Activated T-helper 2 cell treated with anti-CD3 and anti-CD28 coated beads, Interferon-gamma antibody, Interleukin-2, Interleukin-4, amounts not matched to agents 10 μg/mL and 5 μg/mL and 100 μg/mL, durations not matched to agents 14 hours and 24 hours and 36 hours (primary cell): ENCODE measurements at regions not wholly inside any gene's neighbourhood (a gene's known extent, or its start where the extent isn't known, plus 50 kb on each side); places are given as distances from the start of the nearest gene placed in this dataset.

Experiments used
- DNase-seq: peaks from one replicate; pipeline ENCODE4 v3.0.0; 2021; ENCODE audit warnings: low spot score
- H3K27ac Mint-ChIP-seq: one replicate; pipeline ENCODE4 v1.8.0; 2021; ENCODE audit warnings: mixed read lengths
- H3K27me3 Mint-ChIP-seq: one replicate; pipeline ENCODE4 v1.8.0; 2021; ENCODE audit warnings: low read depth, mixed read lengths
- H3K36me3 Mint-ChIP-seq: one replicate; pipeline ENCODE4 v1.8.0; 2021; ENCODE audit warnings: low read depth, mixed read lengths
- H3K4me1 Mint-ChIP-seq: one replicate; pipeline ENCODE4 v1.8.0; 2021; ENCODE audit warnings: low read depth, mixed read lengths
- H3K4me3 Mint-ChIP-seq: one replicate; pipeline ENCODE4 v1.8.0; 2021; ENCODE audit warnings: low read depth, mild to moderate bottlenecking, moderate library complexity, mixed read lengths
- H3K9me3 Mint-ChIP-seq: one replicate; pipeline ENCODE4 v1.8.0; 2021; ENCODE audit warnings: mixed read lengths
- intact Hi-C: fragments of 100-400 bp; cut with micrococcal nuclease; formaldehyde crosslinking; loops from one replicate; pipeline ENCODE4 v1.15.1; 2023

- Mint-ChIP-seq H3K4me3 (no peak overlapping the region), H3K4me1 (no peaks in the 10 kb centered on the region), H3K27me3 (peaks cover 14% of the 10 kb centered on the region), H3K27ac (no peak overlapping the region), H3K9me3 (no peaks in the 10 kb centered on the region), H3K36me3 (no peaks in the 10 kb centered on the region)
- intact Hi-C loops = no loop called here
- no peak for DNase-seq
Measured at GRCh38 chr10:113456741-113457140, 96.1 kb upstream of the HABP2 start.

- Mint-ChIP-seq H3K4me3 (no peak overlapping the region), H3K4me1 (no peaks in the 10 kb centered on the region), H3K27ac (no peak overlapping the region), H3K27me3 (peaks cover 14% of the 10 kb centered on the region), H3K36me3 (no peaks in the 10 kb centered on the region), H3K9me3 (no peaks in the 10 kb centered on the region)
- DNase-seq = no peak
- intact Hi-C loops = no loop called here
Measured at GRCh38 chr10:113457408-113457807, 95.4 kb upstream of the HABP2 start.

- no peak for DNase-seq
- Mint-ChIP-seq H3K4me3 (no peak overlapping the region), H3K27ac (no peak overlapping the region), H3K27me3 (peaks cover 16% of the 10 kb centered on the region), H3K9me3 (no peaks in the 10 kb centered on the region), H3K4me1 (no peaks in the 10 kb centered on the region), H3K36me3 (no peaks in the 10 kb centered on the region)
- intact Hi-C loops = no loop called here
Measured at GRCh38 chr10:113458451-113458850, 94.4 kb upstream of the HABP2 start.

- no peaks in the 10 kb centered on the region for H3K9me3 Mint-ChIP-seq
- no peaks in the 10 kb centered on the region for H3K4me1 Mint-ChIP-seq
- H3K27me3 Mint-ChIP-seq = peaks cover 18% of the 10 kb centered on the region
- intact Hi-C loops = no loop called here
- H3K27ac Mint-ChIP-seq = no peak overlapping the region
- no peaks in the 10 kb centered on the region for H3K36me3 Mint-ChIP-seq
- no peak for DNase-seq
- no peak overlapping the region for H3K4me3 Mint-ChIP-seq
Measured at GRCh38 chr10:113458944-113459343, 93.9 kb upstream of the HABP2 start.

GRCh38 chr10:113459626-113460280 is 93.1 kb upstream of the HABP2 start:
- intact Hi-C loops = no loop called here
- Mint-ChIP-seq H3K27me3 (peaks cover 24% of the 10 kb centered on the region), H3K9me3 (no peaks in the 10 kb centered on the region), H3K36me3 (no peaks in the 10 kb centered on the region), H3K27ac (no peak overlapping the region), H3K4me1 (no peaks in the 10 kb centered on the region), H3K4me3 (no peak overlapping the region)
- no peak for DNase-seq

- Mint-ChIP-seq H3K27me3 (peaks cover 24% of the 10 kb centered on the region), H3K4me1 (no peaks in the 10 kb centered on the region), H3K4me3 (no peak overlapping the region), H3K27ac (no peak overlapping the region), H3K36me3 (no peaks in the 10 kb centered on the region), H3K9me3 (no peaks in the 10 kb centered on the region)
- DNase-seq = no peak
- intact Hi-C loops = no loop called here
Measured at GRCh38 chr10:113463083-113463482, 89.8 kb upstream of the HABP2 start.

- Mint-ChIP-seq H3K27me3 (peaks cover 24% of the 10 kb centered on the region), H3K9me3 (no peaks in the 10 kb centered on the region), H3K27ac (no peak overlapping the region), H3K4me3 (no peak overlapping the region), H3K4me1 (no peaks in the 10 kb centered on the region), H3K36me3 (no peaks in the 10 kb centered on the region)
- DNase-seq = no peak
- intact Hi-C loops = no loop called here
Measured at GRCh38 chr10:113463777-113464176, 89.1 kb upstream of the HABP2 start.

GRCh38 chr10:113469796-113470195 is 83.1 kb upstream of the HABP2 start:
- Mint-ChIP-seq H3K36me3 (no peaks in the 10 kb centered on the region), H3K9me3 (no peaks in the 10 kb centered on the region), H3K27me3 (no peaks in the 10 kb centered on the region), H3K4me3 (no peak overlapping the region), H3K27ac (no peak overlapping the region), H3K4me1 (no peaks in the 10 kb centered on the region)
- intact Hi-C loops = no loop called here
- no peak for DNase-seq

- H3K4me1 Mint-ChIP-seq = no peaks in the 10 kb centered on the region
- DNase-seq = no peak
- intact Hi-C loops = no loop called here
- H3K27me3 Mint-ChIP-seq = no peaks in the 10 kb centered on the region
- H3K36me3 Mint-ChIP-seq = no peaks in the 10 kb centered on the region
- H3K4me3 Mint-ChIP-seq = no peak overlapping the region
- H3K27ac Mint-ChIP-seq = no peak overlapping the region
- H3K9me3 Mint-ChIP-seq = no peaks in the 10 kb centered on the region
Measured at GRCh38 chr10:113470372-113471240, 82.2 kb upstream of the HABP2 start.

- H3K9me3 Mint-ChIP-seq = no peaks in the 10 kb centered on the region
- no peak overlapping the region for H3K27ac Mint-ChIP-seq
- no peaks in the 10 kb centered on the region for H3K36me3 Mint-ChIP-seq
- H3K4me3 Mint-ChIP-seq = no peak overlapping the region
- no peaks in the 10 kb centered on the region for H3K4me1 Mint-ChIP-seq
- no peak for DNase-seq
- intact Hi-C loops = no loop called here
- no peaks in the 10 kb centered on the region for H3K27me3 Mint-ChIP-seq
Measured at GRCh38 chr10:113471241-113471996, 81.4 kb upstream of the HABP2 start.

- Mint-ChIP-seq H3K27me3 (no peaks in the 10 kb centered on the region), H3K4me3 (no peak overlapping the region)
- intact Hi-C loops = no loop called here
Measured at GRCh38 chr10:113473011-113473410, 79.8 kb upstream of the HABP2 start.

GRCh38 chr10:113473851-113474250 is 79.0 kb upstream of the HABP2 start:
- Mint-ChIP-seq H3K27ac (no peak overlapping the region), H3K9me3 (no peaks in the 10 kb centered on the region), H3K4me1 (no peaks in the 10 kb centered on the region), H3K36me3 (no peaks in the 10 kb centered on the region), H3K27me3 (no peaks in the 10 kb centered on the region), H3K4me3 (no peak overlapping the region)
- no peak for DNase-seq
- intact Hi-C loops = no loop called here

More at GRCh38 chr10:113473011-113473410, 79.8 kb upstream of the HABP2 start:
- Mint-ChIP-seq H3K4me1 (no peaks in the 10 kb centered on the region), H3K36me3 (no peaks in the 10 kb centered on the region), H3K9me3 (no peaks in the 10 kb centered on the region), H3K27ac (no peak overlapping the region)
- DNase-seq = no peak

- DNase-seq = no peak
- Mint-ChIP-seq H3K9me3 (peaks cover 5% of the 10 kb centered on the region), H3K27ac (no peak overlapping the region)
Measured at GRCh38 chr10:113474752-113475151, 78.1 kb upstream of the HABP2 start.

More at GRCh38 chr10:113474752-113475151, 78.1 kb upstream of the HABP2 start:
- Mint-ChIP-seq H3K4me1 (no peaks in the 10 kb centered on the region), H3K36me3 (no peaks in the 10 kb centered on the region), H3K4me3 (no peak overlapping the region), H3K27me3 (no peaks in the 10 kb centered on the region)
- intact Hi-C loops = no loop called here
